DND-41 (cell line): ENCODE measurements at regions not wholly inside any gene's neighbourhood (a gene's known extent, or its start where the extent isn't known, plus 50 kb on each side); places are given as distances from the start of the nearest gene placed in this dataset.

Source experiments
- ATAC-seq: fragments of 200-7000 bp; cut with Tn5 transposase; 3 replicates; pipeline ENCODE4 v1.9.1; 2021; ENCODE audit warnings: low read depth; ENCODE audit not compliant: insufficient read depth
- DNase-seq: peaks from one replicate; pipeline ENCODE4 v3.0.0-alpha.2; 2020
- H2AFZ ChIP-seq: 2 replicates; pipeline ENCODE4 v1.6.0; 2012; ENCODE audit warnings: low read depth, low read length
- H3K27ac ChIP-seq: 2 replicates; pipeline ENCODE4 v1.5.1; 2012; ENCODE audit warnings: low read length, inconsistent platforms
- H3K27me3 ChIP-seq: fragments of 200-600 bp; sonication (generic); 2 replicates; pipeline ENCODE4 v1.6.0; 2012; ENCODE audit warnings: low read length, mild to moderate bottlenecking, inconsistent platforms; ENCODE audit not compliant: insufficient read depth, poor library complexity
- H3K36me3 ChIP-seq: 2 replicates; pipeline ENCODE4 v1.5.1; 2012; ENCODE audit warnings: low read length, inconsistent platforms; ENCODE audit not compliant: insufficient read depth
- H3K4me1 ChIP-seq: 2 replicates; pipeline ENCODE4 v1.5.1; 2012; ENCODE audit warnings: mild to moderate bottlenecking, low read length; ENCODE audit not compliant: insufficient read depth
- H3K4me2 ChIP-seq: 2 replicates; pipeline ENCODE4 v1.6.0; 2012; ENCODE audit warnings: mild to moderate bottlenecking, moderate library complexity, low read length, inconsistent platforms; ENCODE audit not compliant: insufficient read depth
- H3K4me3 ChIP-seq, 2 experiments: fragments of 200-600 bp in 1 of 2; shearing (Covaris generic) in 1 of 2; 2 replicates each; pipeline ENCODE4 v1.5.1; 2012 to 2016; ENCODE audit warnings: inconsistent platforms in 2 of 2, low read length in 2 of 2, mild to moderate bottlenecking in 2 of 2, low read depth in 1 of 2, moderate library complexity in 1 of 2
- H3K79me2 ChIP-seq: 2 replicates; pipeline ENCODE4 v1.6.0; 2012; ENCODE audit warnings: low read length, inconsistent platforms; ENCODE audit not compliant: insufficient read depth
- H3K9ac ChIP-seq: 2 replicates; pipeline ENCODE4 v1.6.0; 2012; ENCODE audit warnings: low read depth, mild to moderate bottlenecking, inconsistent platforms, low read length, moderate library complexity
- H3K9me3 ChIP-seq: 2 replicates; pipeline ENCODE4 v1.5.1; 2012; ENCODE audit warnings: low read length, moderate library complexity, mild to moderate bottlenecking, inconsistent platforms; ENCODE audit not compliant: insufficient read depth, severe bottlenecking
- H4K20me1 ChIP-seq: 2 replicates; pipeline ENCODE4 v1.6.0; 2012; ENCODE audit warnings: low read length; ENCODE audit not compliant: insufficient read depth
- CTCF ChIP-seq: IDR thresholded peaks from 2 replicates; pipeline ENCODE4 v1.5.1; 2012; ENCODE audit warnings: borderline replicate concordance, low read length, moderate library complexity, mild to moderate bottlenecking; ENCODE audit not compliant: poor library complexity, severe bottlenecking; ENCODE audit errors: extremely low read depth
- EZH2 ChIP-seq: IDR thresholded peaks from 3 replicates; pipeline ENCODE4 v1.6.1; 2012; ENCODE audit warnings: borderline replicate concordance, low read depth, mild to moderate bottlenecking, moderate library complexity, low read length, inconsistent platforms; ENCODE audit not compliant: severe bottlenecking

DNA sequence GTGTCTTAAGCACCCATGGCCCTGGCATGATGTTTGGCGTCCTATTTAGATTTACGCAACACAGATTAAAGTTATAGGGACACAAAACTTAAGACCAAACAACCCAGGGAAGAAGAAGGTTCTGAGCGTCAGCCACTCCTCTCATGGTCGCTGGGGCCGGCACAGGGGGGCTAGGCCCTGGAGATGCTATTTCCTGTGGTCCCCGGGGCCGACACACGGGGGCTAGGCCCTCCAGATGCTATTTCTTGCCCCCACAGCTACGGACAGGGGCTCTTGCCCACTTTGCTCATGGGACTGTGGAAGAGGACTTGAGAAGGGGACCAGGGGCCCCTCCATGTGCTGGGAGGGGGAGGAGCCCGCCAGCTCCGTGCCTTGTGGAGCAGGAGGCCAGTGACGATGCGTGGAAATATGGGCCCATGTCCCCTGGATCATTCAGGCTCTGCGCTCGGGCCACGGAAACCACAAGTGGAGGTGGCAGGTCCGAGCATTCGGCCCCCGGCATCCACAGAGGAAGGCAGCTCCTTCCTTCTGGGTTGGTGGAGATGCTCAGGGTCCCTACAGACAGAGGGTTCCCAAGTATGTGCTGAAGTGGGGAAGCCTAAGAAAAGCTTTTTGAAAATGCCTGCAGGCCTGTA lies 711.1 kb downstream of the BRD1 start:
- H2AFZ ChIP-seq: no peak overlapping the region
- no peak for DNase-seq
- H3K27ac ChIP-seq: no peak overlapping the region
- no peaks in the 10 kb centered on the region for H3K9me3 ChIP-seq
- ATAC-seq: no peak
- no peak for TF ChIP-seq EZH2
- TF ChIP-seq CTCF: no peak
- H3K9ac ChIP-seq: no peak overlapping the region
- H3K36me3 ChIP-seq: no peaks in the 10 kb centered on the region
- H3K4me1 ChIP-seq: no peaks in the 10 kb centered on the region
- no peaks in the 10 kb centered on the region for H3K79me2 ChIP-seq
- no peak overlapping the region for H3K4me2 ChIP-seq
- no peak overlapping the region for H3K4me3 ChIP-seq
- no peaks in the 10 kb centered on the region; the same call in 1 of the 2 replicates for H4K20me1 ChIP-seq
- peaks cover 7% of the 10 kb centered on the region for H3K27me3 ChIP-seq

DNA sequence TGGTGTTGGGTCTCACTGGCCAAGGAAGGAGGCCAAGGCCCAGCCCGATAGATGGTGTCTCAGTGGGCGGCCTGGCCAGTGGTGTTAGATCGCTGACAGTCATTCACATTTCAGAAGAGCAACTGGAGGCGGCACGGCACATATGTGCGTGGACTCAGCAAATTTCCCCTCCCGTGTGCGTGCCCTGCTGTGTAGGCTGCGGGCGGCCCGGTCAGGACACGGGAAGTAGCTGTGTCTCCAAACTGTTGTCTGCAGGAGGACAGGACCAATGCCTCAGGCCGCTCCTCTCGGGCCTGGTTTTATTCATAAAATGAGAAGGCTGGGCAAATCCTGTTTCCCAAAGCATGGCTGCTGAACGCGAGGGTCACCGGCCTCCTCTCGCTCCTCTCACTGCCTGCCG lies 711.7 kb downstream of the BRD1 start:
- DNase-seq (no peak), ATAC-seq (no peak)
- Histone ChIP-seq H2AFZ (no peak overlapping the region), H3K4me2 (no peak overlapping the region), H3K4me3 (no peak overlapping the region), H3K27me3 (peaks cover 7% of the 10 kb centered on the region), H3K79me2 (no peaks in the 10 kb centered on the region), H3K9me3 (no peaks in the 10 kb centered on the region), H3K4me1 (no peaks in the 10 kb centered on the region), H4K20me1 (no peaks in the 10 kb centered on the region; the same call in 1 of the 2 replicates), H3K27ac (no peak overlapping the region), H3K36me3 (no peaks in the 10 kb centered on the region), H3K9ac (no peak overlapping the region)
- TF ChIP-seq EZH2 (no peak), CTCF (no peak)

- H3K4me3 ChIP-seq: no peak overlapping the region
- no peak for ATAC-seq
- H3K4me2 ChIP-seq: no peak overlapping the region
- H3K4me1 ChIP-seq: no peaks in the 10 kb centered on the region
- H4K20me1 ChIP-seq: no peaks in the 10 kb centered on the region; the same call in 1 of the 2 replicates
- no peaks in the 10 kb centered on the region for H3K36me3 ChIP-seq
- DNase-seq: no peak
- H3K9me3 ChIP-seq: no peaks in the 10 kb centered on the region
- TF ChIP-seq CTCF: no peak
- no peak for TF ChIP-seq EZH2
- no peaks in the 10 kb centered on the region for H3K79me2 ChIP-seq
- H3K27me3 ChIP-seq: peaks cover 7% of the 10 kb centered on the region
- H3K9ac ChIP-seq: no peak overlapping the region
- H2AFZ ChIP-seq: no peak overlapping the region
- H3K27ac ChIP-seq: no peak overlapping the region
Measured at GRCh38 chr22:49115197-49115596, 712.5 kb downstream of the BRD1 start.
